Endodermal cell (in vitro differentiated cells): ENCODE measurements at regions not wholly inside any gene's neighbourhood (a gene's known extent, or its start where the extent isn't known, plus 50 kb on each side); places are given as distances from the start of the nearest gene placed in this dataset.
A peak's percentile ranks its signal among the peaks of the same experiment; 100 is the strongest.

Source experiments
- DNase-seq: peaks from one replicate; pipeline ENCODE4 v3.0.0-alpha.2; 2017
- H3K27ac ChIP-seq: 2 replicates; pipeline ENCODE4 v1.5.1; 2013; ENCODE audit warnings: mild to moderate bottlenecking, low read depth, low read length, moderate library complexity
- H3K27me3 ChIP-seq: 2 replicates; pipeline ENCODE4 v1.6.1; 2013; ENCODE audit warnings: mild to moderate bottlenecking, low read length, moderate library complexity; ENCODE audit not compliant: insufficient read depth, control insufficient read depth, poor library complexity, severe bottlenecking
- H3K36me3 ChIP-seq: 2 replicates; pipeline ENCODE4 v1.7.0; 2013; ENCODE audit warnings: mild to moderate bottlenecking, low read length, moderate library complexity; ENCODE audit not compliant: control insufficient read depth, insufficient read depth
- H3K4me1 ChIP-seq: one replicate; pipeline ENCODE4 v1.7.0; 2013; ENCODE audit warnings: low read length; ENCODE audit not compliant: control insufficient read depth, insufficient read depth
- H3K4me3 ChIP-seq: 2 replicates; pipeline ENCODE4 v1.5.1; 2013; ENCODE audit warnings: mild to moderate bottlenecking, low read length, moderate library complexity
- H3K9ac ChIP-seq: 2 replicates; pipeline ENCODE4 v1.6.1; 2013; ENCODE audit warnings: mild to moderate bottlenecking, low read length, moderate library complexity; ENCODE audit not compliant: poor library complexity, severe bottlenecking; ENCODE audit errors: extremely low read depth
- H3K9me3 ChIP-seq: 2 replicates; pipeline ENCODE4 v1.6.1; 2013; ENCODE audit warnings: mild to moderate bottlenecking, low read length, moderate library complexity; ENCODE audit not compliant: control insufficient read depth
- H3K27ac Mint-ChIP-seq: 2 replicates; pipeline ENCODE4 v1.8.0; 2020; ENCODE audit warnings: mixed read lengths
- H3K27me3 Mint-ChIP-seq: 2 replicates; pipeline ENCODE4 v1.8.0; 2021; ENCODE audit warnings: mild to moderate bottlenecking, mixed read lengths; ENCODE audit not compliant: insufficient read depth
- H3K36me3 Mint-ChIP-seq: 2 replicates; pipeline ENCODE4 v1.8.0; 2020; ENCODE audit warnings: low read depth, mixed read lengths
- H3K4me1 Mint-ChIP-seq: 2 replicates; pipeline ENCODE4 v1.8.0; 2020; ENCODE audit warnings: mixed read lengths
- H3K4me3 Mint-ChIP-seq: 2 replicates; pipeline ENCODE4 v1.8.0; 2020; ENCODE audit warnings: mild to moderate bottlenecking, moderate library complexity, mixed read lengths
- H3K9me3 Mint-ChIP-seq: 2 replicates; pipeline ENCODE4 v1.8.0; 2020; ENCODE audit warnings: mild to moderate bottlenecking, mixed read lengths
- CTCF ChIP-seq: fragments of 200-600 bp; sonication (generic); conservative IDR thresholded peaks from 2 replicates; pipeline ENCODE4 v1.5.0; 2021; ENCODE audit warnings: antibody characterized with exemption, mild to moderate bottlenecking
- WGBS, 2 experiments: methylation state at CpG; one replicate each; pipeline versions ENCODE4 v1.1.5 to v1.1.7; 2013; ENCODE audit warnings: missing lambda C conversion rate in 2 of 2, mixed read lengths in 1 of 2; ENCODE audit not compliant: insufficient coverage in 1 of 2, insufficient read length in 1 of 2; 5-methylcytosine and 5-hydroxymethylcytosine counted together

- peak; percentile 76 for TF ChIP-seq CTCF
- H3K4me1 Mint-ChIP-seq: no peaks in the 10 kb centered on the region
- no peak overlapping the region for H3K27ac ChIP-seq
- no peak overlapping the region for H3K27ac Mint-ChIP-seq
- no peaks in the 10 kb centered on the region for H3K27me3 ChIP-seq
- no peaks in the 10 kb centered on the region for H3K36me3 ChIP-seq
- H3K9ac ChIP-seq: no peak overlapping the region
- no peaks in the 10 kb centered on the region for H3K4me1 ChIP-seq
- 91% methylated on average over 2 of the region's 4 CpGs; no CpG with 5 or more reads in 1 of the 2 experiments for whole genome bisulfite sequencing, 2 experiments
- no peaks in the 10 kb centered on the region for H3K9me3 ChIP-seq
- no peak overlapping the region for H3K4me3 Mint-ChIP-seq
- H3K9me3 Mint-ChIP-seq: peaks cover 4% of the 10 kb centered on the region
- no peaks in the 10 kb centered on the region for H3K36me3 Mint-ChIP-seq
- no peak for DNase-seq
- H3K4me3 ChIP-seq: no peak overlapping the region
- no peaks in the 10 kb centered on the region for H3K27me3 Mint-ChIP-seq
These were observed 208.8 kb upstream of the USP25 start for GRCh38 chr21:15520811-15521643.

- Mint-ChIP-seq H3K27me3 (no peaks in the 10 kb centered on the region), H3K27ac (no peak overlapping the region), H3K4me1 (no peaks in the 10 kb centered on the region), H3K4me3 (no peak overlapping the region), H3K9me3 (peaks cover 4% of the 10 kb centered on the region), H3K36me3 (no peaks in the 10 kb centered on the region)
- H3K4me1 ChIP-seq: no peaks in the 10 kb centered on the region
- no peak overlapping the region for H3K27ac ChIP-seq
- TF ChIP-seq CTCF: no peak
- 91 to 93% methylated on average over 4 to 5 of the region's 5 CpGs for WGBS, 2 experiments
- DNase-seq: no peak
- no peak overlapping the region for H3K4me3 ChIP-seq
- H3K9me3 ChIP-seq: no peaks in the 10 kb centered on the region
- H3K9ac ChIP-seq: no peak overlapping the region
- no peaks in the 10 kb centered on the region for H3K27me3 ChIP-seq
- no peaks in the 10 kb centered on the region for H3K36me3 ChIP-seq
These were observed 208.2 kb upstream of the USP25 start for GRCh38 chr21:15521644-15522001.

- no peaks in the 10 kb centered on the region for H3K36me3 Mint-ChIP-seq
- H3K27me3 ChIP-seq: no peaks in the 10 kb centered on the region
- peaks cover 4% of the 10 kb centered on the region for H3K9me3 Mint-ChIP-seq
- H3K4me1 Mint-ChIP-seq: no peaks in the 10 kb centered on the region
- H3K27ac ChIP-seq: no peak overlapping the region
- H3K9ac ChIP-seq: no peak overlapping the region
- H3K27ac Mint-ChIP-seq: no peak overlapping the region
- H3K27me3 Mint-ChIP-seq: no peaks in the 10 kb centered on the region
- H3K4me3 ChIP-seq: no peak overlapping the region
- TF ChIP-seq CTCF: no peak
- H3K4me3 Mint-ChIP-seq: no peak overlapping the region
- H3K9me3 ChIP-seq: no peaks in the 10 kb centered on the region
- no peak for DNase-seq
- WGBS, 2 experiments: 82 to 96% methylated on average over 3 to 5 of the region's 5 CpGs
- H3K36me3 ChIP-seq: no peaks in the 10 kb centered on the region
- H3K4me1 ChIP-seq: no peaks in the 10 kb centered on the region
These were observed 207.6 kb upstream of the USP25 start for GRCh38 chr21:15522148-15522547.
